Sciatic nerve (tissue), 2 donors: ENCODE measurements at regions not wholly inside any gene's neighbourhood (a gene's known extent, or its start where the extent isn't known, plus 50 kb on each side); places are given as distances from the start of the nearest gene placed in this dataset.

Source experiments
- ATAC-seq: fragments of 200-7000 bp; cut with Tn5 transposase; one replicate; pipeline ENCODE4 v1.9.1; 2020; ENCODE audit warnings: mild to moderate bottlenecking, moderate library complexity
- DNase-seq: peaks from one replicate; pipeline ENCODE4 v3.0.0-alpha.2; 2020; ENCODE audit warnings: low spot score
- intact Hi-C: fragments of 100-400 bp; cut with DNase I; formaldehyde crosslinking; loops from one replicate; pipeline ENCODE4 v1.14.2; 2022
- donor health status: DM: no; HTN: no; CAD: no.
- donor health status: DM: no; HTN: no; CAD: no.

- intact Hi-C loops = no loop called here
- ATAC-seq (no peak), DNase-seq (no peak)
These were observed 56.4 kb downstream of the CRYGS start for GRCh38 chr3:186487819-186488218.

GRCh38 chr3:186487037-186487436, 57.1 kb downstream of the CRYGS start:
- DNase-seq = no peak
- ATAC-seq = no peak
- intact Hi-C loops = no loop called here

- no peak for ATAC-seq
- intact Hi-C loops = no loop called here
These were observed 60.4 kb downstream of the CRYGS start for GRCh38 chr3:186483611-186484340.

GRCh38 chr3:186481526-186481925, 62.7 kb downstream of the CRYGS start:
- ATAC-seq (no peak), DNase-seq (no peak)
- intact Hi-C loops = no loop called here

More at GRCh38 chr3:186483611-186484340, 60.4 kb downstream of the CRYGS start:
- DNase-seq = no peak

GRCh38 chr3:186477876-186478275, 66.3 kb downstream of the CRYGS start:
- DNase-seq = no peak
- ATAC-seq = no peak
- intact Hi-C loops = no loop called here

- intact Hi-C loops = no loop called here
- DNase-seq (no peak), ATAC-seq (no peak)
These were observed 67.1 kb downstream of the CRYGS start for GRCh38 chr3:186477033-186477432.

GRCh38 chr3:186476541-186476940, 67.6 kb downstream of the CRYGS start:
- ATAC-seq = no peak
- intact Hi-C loops = no loop called here
- DNase-seq = no peak

GRCh38 chr3:186476044-186476468, 68.1 kb downstream of the CRYGS start:
- no peak for ATAC-seq

GRCh38 chr3:186473166-186473565, 71.0 kb downstream of the CRYGS start:
- ATAC-seq (no peak), DNase-seq (no peak)
- intact Hi-C loops = no loop called here

More at GRCh38 chr3:186476044-186476468, 68.1 kb downstream of the CRYGS start:
- intact Hi-C loops = no loop called here
- no peak for DNase-seq

- DNase-seq = no peak
These were observed 71.6 kb downstream of the CRYGS start for GRCh38 chr3:186472456-186473008.

GRCh38 chr3:186471771-186472170, 72.4 kb downstream of the CRYGS start:
- intact Hi-C loops = no loop called here
- ATAC-seq (no peak), DNase-seq (no peak)

More at GRCh38 chr3:186472456-186473008, 71.6 kb downstream of the CRYGS start:
- intact Hi-C loops = no loop called here
- no peak for ATAC-seq

GRCh38 chr3:186469525-186469924, 74.7 kb downstream of the CRYGS start:
- DNase-seq (no peak), ATAC-seq (no peak)
- intact Hi-C loops = no loop called here

GRCh38 chr3:186467969-186468368, 76.2 kb downstream of the CRYGS start:
- no peak for DNase-seq
- no peak for ATAC-seq
- intact Hi-C loops = no loop called here

GRCh38 chr3:186466391-186466974, 77.7 kb downstream of the CRYGS start:
- no peak for ATAC-seq
- DNase-seq = no peak
- intact Hi-C loops = no loop called here

GRCh38 chr3:186465508-186465907, 78.7 kb downstream of the CRYGS start:
- DNase-seq (no peak), ATAC-seq (no peak)
- intact Hi-C loops = no loop called here

GRCh38 chr3:186464424-186465093, 79.6 kb downstream of the CRYGS start:
- ATAC-seq (no peak), DNase-seq (no peak)
- intact Hi-C loops = no loop called here

- DNase-seq = no peak
- ATAC-seq = no peak
- intact Hi-C loops = no loop called here
These were observed 83.0 kb downstream of the CRYGS start for GRCh38 chr3:186461141-186461540.

GRCh38 chr3:186459108-186459467, 85.1 kb downstream of the CRYGS start:
- DNase-seq = no peak
- intact Hi-C loops = no loop called here
- no peak for ATAC-seq

- intact Hi-C loops = no loop called here
- ATAC-seq (no peak), DNase-seq (no peak)
These were observed 85.7 kb downstream of the CRYGS start for GRCh38 chr3:186458306-186459107.
